ENCODE measurements at regions not wholly inside any gene's neighbourhood (a gene's known extent, or its start where the extent isn't known, plus 50 kb on each side); places are given as distances from the start of the nearest gene placed in this dataset.

- no peak for DNase-seq
These were observed 59.0 kb upstream of the TNRC6C start for GRCh38 chr17:77899498-77899897.

GRCh38 chr17:77901481-77901880 lies 57.0 kb upstream of the TNRC6C start:
- no peak for DNase-seq

- no peak for DNase-seq
These were observed 53.2 kb upstream of the TNRC6C start for GRCh38 chr17:77905266-77905665.

- DNase-seq, result no peak
These were observed 52.7 kb upstream of the TNRC6C start for GRCh38 chr17:77905766-77906165.

GRCh38 chr17:77906377-77906871 lies 52.1 kb upstream of the TNRC6C start:
- DNase-seq, result no peak

- no peak for DNase-seq
These were observed 50.7 kb upstream of the TNRC6C start for GRCh38 chr17:77907497-77908461.

- no peak for DNase-seq
These were observed 50.0 kb upstream of the TNRC6C start for GRCh38 chr17:77908501-77908900.

Measured in RPMI8226 (cell line).